ENCODE measurements at regions not wholly inside any gene's neighbourhood (a gene's known extent, or its start where the extent isn't known, plus 50 kb on each side); places are given as distances from the start of the nearest gene placed in this dataset.

DNA sequence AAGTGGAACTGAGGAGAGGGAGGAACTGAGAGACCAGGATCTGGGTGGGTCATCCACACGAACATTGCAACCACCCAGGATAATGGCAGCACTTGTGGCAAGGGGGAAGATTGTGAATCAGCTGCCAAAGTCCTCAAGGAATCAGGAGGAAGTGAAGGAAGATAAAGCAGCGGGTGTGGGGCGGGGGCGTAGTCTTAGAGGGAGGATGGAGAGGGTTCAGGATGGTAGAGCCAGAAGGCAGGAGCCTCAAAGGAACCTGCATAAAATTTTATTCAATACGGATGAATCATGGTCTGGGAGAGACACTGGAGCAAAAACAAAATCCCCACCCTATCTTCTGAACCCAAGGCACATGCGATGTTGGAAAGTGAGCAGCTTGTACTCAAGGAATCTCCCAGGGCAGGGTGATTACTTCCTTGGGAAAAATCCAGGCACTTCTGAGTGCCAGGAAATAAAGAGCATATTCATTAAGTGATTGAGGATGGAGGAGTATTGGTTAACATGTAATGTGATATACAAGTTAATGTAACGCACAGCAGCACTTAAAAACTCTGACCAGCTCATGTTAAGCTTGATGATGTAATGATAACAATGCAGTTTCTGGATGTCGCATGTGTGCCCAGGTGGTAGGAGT lies 82.0 kb upstream of the B3GAT2 start:
- no peak for TF ChIP-seq CTCF (IDR thresholded peaks at IDR 0.05)
- TF ChIP-seq POLR2A (IDR thresholded peaks at IDR 0.05) = no peak
- intact Hi-C loops (cut with DNase I; ENCODE audit: low total_unique reads) = no loop called here
- no peak for DNase-seq (ENCODE audit: low spot score in 2 of 2)
- 41 to 46% methylated on average over 8 of the region's 8 CpGs for WGBS, 2 donors
- H3K4me3 ChIP-seq (ENCODE audit: low read depth, poor library complexity, severe bottlenecking) = no peak overlapping the region

DNA sequence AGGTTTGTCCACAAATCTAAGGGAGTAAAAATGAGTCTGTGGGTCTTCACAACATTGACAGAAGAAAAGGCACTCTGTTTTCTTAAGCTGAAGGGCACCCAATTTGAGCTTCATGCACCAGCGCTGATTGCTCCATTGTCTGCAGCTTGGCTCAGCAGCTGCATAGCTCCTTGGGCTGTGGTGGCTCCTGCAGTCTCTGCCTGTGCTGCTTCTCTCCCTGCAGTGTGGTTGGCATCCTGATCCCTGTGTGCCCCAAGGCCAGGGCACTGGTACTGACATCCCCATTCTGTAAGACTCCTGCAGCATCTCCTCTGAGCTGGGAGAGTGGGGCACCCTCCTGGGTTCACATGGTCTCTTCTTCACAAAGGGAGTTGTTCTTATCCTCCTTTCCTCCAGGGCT lies 83.2 kb upstream of the B3GAT2 start:
- TF ChIP-seq CTCF (IDR thresholded peaks at IDR 0.05) (no peak), POLR2A (IDR thresholded peaks at IDR 0.05) (no peak)
- DNase-seq (ENCODE audit: low spot score in 2 of 2) = no peak
- intact Hi-C loops (cut with DNase I; ENCODE audit: low total_unique reads) = no loop called here
- WGBS, 2 donors = 94 to 100% methylated on average over 1 of the region's 1 CpG
- no peak overlapping the region for H3K4me3 ChIP-seq (ENCODE audit: low read depth, poor library complexity, severe bottlenecking)

GRCh38 chr6:71040841-71041240 lies 84.0 kb upstream of the B3GAT2 start:
- intact Hi-C loops (cut with DNase I; ENCODE audit: low total_unique reads) = no loop called here
- WGBS, 2 donors = 73 to 75% methylated on average over 2 of the region's 2 CpGs
- DNase-seq (ENCODE audit: low spot score in 2 of 2) = no peak
- H3K4me3 ChIP-seq (ENCODE audit: low read depth, poor library complexity, severe bottlenecking) = no peak overlapping the region
- no peak for TF ChIP-seq POLR2A (IDR thresholded peaks at IDR 0.05)
- no peak for TF ChIP-seq CTCF (IDR thresholded peaks at IDR 0.05)

- intact Hi-C loops (cut with DNase I; ENCODE audit: low total_unique reads) = no loop called here
- WGBS, 2 donors = 14 to 26% methylated on average over 1 of the region's 1 CpG
- DNase-seq (ENCODE audit: low spot score in 2 of 2) = no peak
- H3K4me3 ChIP-seq (ENCODE audit: low read depth, poor library complexity, severe bottlenecking) = no peak overlapping the region
- TF ChIP-seq CTCF (IDR thresholded peaks at IDR 0.05) (no peak), POLR2A (IDR thresholded peaks at IDR 0.05) (no peak)
Measured at GRCh38 chr6:71043902-71044301, 87.0 kb upstream of the B3GAT2 start.

GRCh38 chr6:71044753-71045152 lies 87.9 kb upstream of the B3GAT2 start:
- DNase-seq (ENCODE audit: low spot score in 2 of 2) = no peak
- TF ChIP-seq POLR2A (IDR thresholded peaks at IDR 0.05) = no peak
- TF ChIP-seq CTCF (IDR thresholded peaks at IDR 0.05) = no peak
- 90 to 95% methylated on average over 1 of the region's 1 CpG for WGBS, 2 donors
- H3K4me3 ChIP-seq (ENCODE audit: low read depth, poor library complexity, severe bottlenecking) = no peak overlapping the region
- intact Hi-C loops (cut with DNase I; ENCODE audit: low total_unique reads) = no loop called here

DNA sequence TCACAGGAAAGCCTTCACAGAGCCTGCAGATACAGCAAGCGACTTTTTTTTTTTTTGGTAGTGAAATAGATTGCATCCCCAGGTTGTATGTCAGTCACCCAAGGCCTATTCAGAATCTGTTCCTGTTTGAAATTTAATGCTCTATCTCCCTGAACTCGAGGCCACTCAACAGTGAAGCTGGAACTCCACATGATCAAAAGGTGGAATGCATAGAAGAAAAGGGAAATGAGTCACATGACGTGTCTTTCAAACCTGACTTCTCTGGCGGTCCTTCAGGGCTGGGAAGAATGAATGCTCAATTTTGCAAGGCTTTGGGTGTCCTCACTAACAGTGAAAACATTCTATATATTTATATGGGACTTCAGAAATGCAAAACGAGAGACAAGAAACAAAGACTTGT lies 88.4 kb upstream of the B3GAT2 start:
- DNase-seq (ENCODE audit: low spot score in 2 of 2) = no peak
- intact Hi-C loops (cut with DNase I; ENCODE audit: low total_unique reads) = no loop called here
- TF ChIP-seq POLR2A (IDR thresholded peaks at IDR 0.05) (no peak), CTCF (IDR thresholded peaks at IDR 0.05) (no peak)
- WGBS, 2 donors = 60 to 65% methylated on average over 5 of the region's 5 CpGs
- no peak overlapping the region for H3K4me3 ChIP-seq (ENCODE audit: low read depth, poor library complexity, severe bottlenecking)

All from lower leg skin (tissue), 4 donors.